ENCODE measurements at regions not wholly inside any gene's neighbourhood (a gene's known extent, or its start where the extent isn't known, plus 50 kb on each side); places are given as distances from the start of the nearest gene placed in this dataset.

DNA sequence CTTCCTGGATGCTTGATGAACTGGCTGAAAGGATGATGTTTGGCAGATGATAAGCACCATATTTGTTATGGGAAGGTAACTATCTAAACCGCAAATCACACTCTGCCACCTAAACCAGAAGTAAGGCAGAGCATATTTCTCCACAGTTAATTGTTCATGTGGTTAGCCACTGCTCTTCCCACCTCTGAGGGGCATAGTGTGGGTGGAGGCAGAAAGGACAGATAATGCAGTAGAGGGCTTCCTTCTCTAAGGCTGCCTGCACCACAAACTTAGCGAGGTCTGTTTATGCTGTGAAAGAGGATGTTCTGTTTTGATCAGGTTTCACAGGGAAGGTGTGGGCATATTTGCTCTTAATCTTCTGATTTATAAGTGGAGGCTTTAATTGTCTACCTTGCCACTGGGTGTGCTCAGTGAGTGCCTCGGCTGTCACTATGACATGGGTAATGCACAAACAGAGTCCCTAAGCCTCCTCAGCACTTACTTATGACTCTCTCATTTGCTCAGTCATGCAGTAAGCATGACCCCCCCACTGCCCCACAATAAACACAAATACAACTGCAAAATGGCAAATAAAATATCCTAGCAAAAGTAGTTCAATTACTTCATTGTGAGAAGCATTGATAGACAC, 401.0 kb downstream of the TMA16 start:
- H3K4me3 ChIP-seq (ENCODE audit: control insufficient read depth, low read depth, low read length) = no peak overlapping the region
- no peak for DNase-seq (ENCODE audit: low read depth)
- TF ChIP-seq, protein P1, sequence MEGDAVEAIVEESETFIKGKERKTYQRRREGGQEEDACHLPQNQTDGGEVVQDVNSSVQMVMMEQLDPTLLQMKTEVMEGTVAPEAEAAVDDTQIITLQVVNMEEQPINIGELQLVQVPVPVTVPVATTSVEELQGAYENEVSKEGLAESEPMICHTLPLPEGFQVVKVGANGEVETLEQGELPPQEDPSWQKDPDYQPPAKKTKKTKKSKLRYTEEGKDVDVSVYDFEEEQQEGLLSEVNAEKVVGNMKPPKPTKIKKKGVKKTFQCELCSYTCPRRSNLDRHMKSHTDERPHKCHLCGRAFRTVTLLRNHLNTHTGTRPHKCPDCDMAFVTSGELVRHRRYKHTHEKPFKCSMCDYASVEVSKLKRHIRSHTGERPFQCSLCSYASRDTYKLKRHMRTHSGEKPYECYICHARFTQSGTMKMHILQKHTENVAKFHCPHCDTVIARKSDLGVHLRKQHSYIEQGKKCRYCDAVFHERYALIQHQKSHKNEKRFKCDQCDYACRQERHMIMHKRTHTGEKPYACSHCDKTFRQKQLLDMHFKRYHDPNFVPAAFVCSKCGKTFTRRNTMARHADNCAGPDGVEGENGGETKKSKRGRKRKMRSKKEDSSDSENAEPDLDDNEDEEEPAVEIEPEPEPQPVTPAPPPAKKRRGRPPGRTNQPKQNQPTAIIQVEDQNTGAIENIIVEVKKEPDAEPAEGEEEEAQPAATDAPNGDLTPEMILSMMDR (IDR thresholded peaks at IDR 0.05; ENCODE audit: control insufficient read depth, insufficient read depth, low read depth, low read length, missing control alignments) = no peak

DNA sequence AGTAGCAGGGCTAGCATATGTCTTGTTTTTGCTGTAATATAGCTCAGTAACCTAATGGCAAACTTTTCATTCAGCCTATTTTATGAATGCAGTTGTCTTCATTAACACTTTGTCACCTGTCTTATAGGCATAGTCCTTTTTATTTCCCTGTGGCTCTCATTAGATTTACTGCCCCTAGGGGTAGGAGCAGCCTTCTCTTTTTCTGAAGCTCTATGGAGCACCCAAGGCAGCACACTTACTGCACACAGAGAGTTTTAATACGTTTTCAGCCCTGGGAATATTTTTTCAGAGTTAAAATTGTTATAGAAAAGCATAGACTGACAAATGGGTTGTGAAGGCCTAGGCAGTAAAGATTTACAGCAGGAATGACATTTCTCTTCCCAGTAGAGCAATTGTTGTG, 406.8 kb downstream of the TMA16 start:
- no peak for DNase-seq (ENCODE audit: low read depth)
- TF ChIP-seq, protein P1 (IDR thresholded peaks at IDR 0.05; ENCODE audit: control insufficient read depth, insufficient read depth, low read depth, low read length, missing control alignments) = no peak
- no peak overlapping the region for H3K4me3 ChIP-seq (ENCODE audit: control insufficient read depth, low read depth, low read length)

DNA sequence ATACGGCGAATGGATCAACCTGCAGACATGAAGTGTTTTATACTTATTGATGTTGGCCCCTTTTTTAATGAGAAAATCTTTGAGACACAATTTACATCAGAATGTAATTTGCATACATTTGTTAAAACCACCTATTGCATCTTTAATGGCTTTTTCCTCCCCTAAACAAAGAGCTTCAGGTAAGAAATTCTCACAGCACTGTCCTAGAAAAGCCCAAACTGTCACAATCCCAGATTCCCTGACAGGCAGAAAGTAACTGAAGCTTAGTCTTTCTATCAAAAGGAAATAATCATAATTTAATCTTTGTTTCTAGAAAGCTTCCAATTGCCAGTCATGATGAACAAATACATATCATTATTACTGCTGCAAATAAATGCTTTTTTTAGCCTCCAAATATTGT, 407.9 kb downstream of the TMA16 start:
- H3K4me3 ChIP-seq (ENCODE audit: control insufficient read depth, low read depth, low read length) = no peak overlapping the region
- TF ChIP-seq, protein P1 (IDR thresholded peaks at IDR 0.05; ENCODE audit: control insufficient read depth, insufficient read depth, low read depth, low read length, missing control alignments) = no peak
- DNase-seq (ENCODE audit: low read depth) = no peak

DNA sequence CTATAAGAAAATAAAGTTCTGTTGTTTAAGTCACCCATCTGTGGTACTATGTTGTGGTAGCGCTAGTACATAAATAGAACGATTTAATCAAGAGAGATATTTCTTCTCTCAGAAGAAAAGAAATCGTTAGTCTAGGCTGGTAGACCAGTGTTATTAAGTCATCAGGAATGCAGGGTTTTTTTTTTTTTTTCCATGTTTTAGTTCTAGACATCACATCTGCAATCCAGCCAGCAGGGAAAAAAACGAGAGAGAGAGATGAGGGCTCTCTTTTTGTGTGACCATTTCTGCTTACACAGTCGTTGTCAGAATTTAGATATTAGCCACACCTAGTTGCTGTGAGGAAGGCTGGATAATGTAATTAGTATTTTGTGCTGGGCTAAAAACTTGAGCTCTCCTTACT, 417.4 kb downstream of the TMA16 start:
- TF ChIP-seq, protein P1 (IDR thresholded peaks at IDR 0.05; ENCODE audit: control insufficient read depth, insufficient read depth, low read depth, low read length, missing control alignments) = no peak
- DNase-seq (ENCODE audit: low read depth) = no peak
- no peak overlapping the region for H3K4me3 ChIP-seq (ENCODE audit: control insufficient read depth, low read depth, low read length)

DNA sequence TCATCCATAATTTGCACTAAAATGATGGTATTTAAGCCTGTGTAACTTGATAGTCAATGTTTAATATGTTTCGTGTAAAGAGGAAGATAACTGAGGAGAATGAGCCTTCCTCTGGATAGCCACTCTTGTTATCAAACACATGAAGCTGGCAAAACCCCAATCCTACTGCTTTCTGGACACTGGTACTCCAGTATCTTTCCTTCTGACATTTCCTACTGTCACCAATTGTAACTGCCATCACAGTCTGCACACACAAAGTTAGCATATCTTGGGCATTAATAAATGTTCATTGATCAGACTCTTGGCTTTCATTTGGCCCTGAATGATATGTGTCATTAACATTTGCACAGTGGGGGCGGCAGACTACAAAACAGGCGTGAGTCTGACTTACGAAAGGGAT, 419.1 kb downstream of the TMA16 start:
- no peak for DNase-seq (ENCODE audit: low read depth)
- no peak overlapping the region for H3K4me3 ChIP-seq (ENCODE audit: control insufficient read depth, low read depth, low read length)
- TF ChIP-seq, protein P1 (IDR thresholded peaks at IDR 0.05; ENCODE audit: control insufficient read depth, insufficient read depth, low read depth, low read length, missing control alignments) = no peak

DNA sequence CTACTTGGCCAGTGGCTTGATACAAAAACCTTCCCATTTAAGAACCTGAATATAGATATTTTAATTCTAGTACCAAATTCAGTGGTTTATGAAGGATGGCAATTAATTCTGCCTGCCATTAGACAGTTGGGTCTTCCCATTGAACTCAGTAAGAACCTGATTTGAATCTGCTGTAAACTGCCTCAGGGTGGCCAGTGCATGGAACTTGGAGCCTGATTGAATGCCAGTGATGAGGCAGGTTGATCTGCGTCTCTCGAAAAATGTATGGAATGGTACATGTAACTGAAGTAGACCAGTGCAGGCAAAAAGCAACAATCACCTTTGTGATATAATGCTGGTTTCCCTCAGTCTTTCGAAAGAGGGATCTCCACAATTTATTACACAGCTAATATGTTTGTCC, 421.4 kb downstream of the TMA16 start:
- no peak overlapping the region for H3K4me3 ChIP-seq (ENCODE audit: control insufficient read depth, low read depth, low read length)
- TF ChIP-seq, protein P1 (IDR thresholded peaks at IDR 0.05; ENCODE audit: control insufficient read depth, insufficient read depth, low read depth, low read length, missing control alignments) = no peak
- no peak for DNase-seq (ENCODE audit: low read depth)

DNA sequence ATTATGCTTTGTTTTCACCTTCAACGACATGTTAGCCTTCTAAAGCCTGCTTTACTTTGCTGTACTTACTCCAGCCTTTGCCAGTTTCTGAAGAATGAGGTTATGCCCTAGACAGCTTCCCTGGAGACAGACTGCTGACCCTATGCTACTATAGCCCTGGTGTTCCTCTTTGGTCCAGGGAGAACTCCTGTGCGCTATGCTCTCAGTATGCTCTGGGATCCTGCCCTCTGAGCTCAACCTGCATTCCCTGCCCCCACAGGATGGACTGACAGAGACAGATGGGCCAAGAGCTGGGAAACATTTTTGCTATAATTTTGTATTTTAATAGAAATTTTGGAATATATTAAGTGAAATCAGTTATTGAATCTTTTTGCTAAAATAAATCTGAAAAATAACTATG, 425.9 kb downstream of the TMA16 start:
- no peak for DNase-seq (ENCODE audit: low read depth)
- TF ChIP-seq, protein P1 (IDR thresholded peaks at IDR 0.05; ENCODE audit: control insufficient read depth, insufficient read depth, low read depth, low read length, missing control alignments) = no peak
- H3K4me3 ChIP-seq (ENCODE audit: control insufficient read depth, low read depth, low read length) = no peak overlapping the region

Measured in AG09309 (cell line).